IMR-90 (cell line): ENCODE measurements at regions not wholly inside any gene's neighbourhood (a gene's known extent, or its start where the extent isn't known, plus 50 kb on each side); places are given as distances from the start of the nearest gene placed in this dataset.

Source experiments
- ATAC-seq: fragments of 200-7000 bp; cut with Tn5 transposase; 2 replicates; pipeline ENCODE4 v1.9.1; 2020; ENCODE audit warnings: low read depth, mild to moderate bottlenecking, moderate library complexity
- BruUV-seq: library from RNA; stranded (reverse); fragments of 400-500 nt; replicated peaks from 2 replicates; lab custom pipeline; 2021; lab: Mats Ljungman, UMichigan
- CTCF ChIA-PET: fragments of 300-600 bp; formaldehyde crosslinking; extraction: SDS; loops from one replicate; lab custom pipeline; 2021; ENCODE audit warnings: antibody characterized with exemption; lab: Yijun Ruan, JAX
- POLR2A ChIA-PET: fragments of 300-600 bp; sonication (Branson Sonifier 250); formaldehyde crosslinking; loops from one replicate; lab custom pipeline; 2022; ENCODE audit warnings: antibody characterized with exemption; ENCODE audit not compliant: unreplicated experiment; lab: Charles Lee
- DNase-seq: peaks from one replicate; pipeline ENCODE4 v3.0.0; 2013
- H2AFZ ChIP-seq: replicated peaks from 2 replicates; pipeline ENCODE3; 2013; ENCODE audit warnings: low read length, mild to moderate bottlenecking; ENCODE audit not compliant: poor library complexity
- H2AK5ac ChIP-seq: 2 replicates; pipeline ENCODE4 v1.6.1; 2013; ENCODE audit warnings: low read depth, low read length, inconsistent platforms
- H2AK9ac ChIP-seq: replicated peaks from 2 replicates; pipeline ENCODE3; 2013; ENCODE audit warnings: mild to moderate bottlenecking, low read depth, low read length, moderate library complexity; ENCODE audit not compliant: poor library complexity
- H2BK120ac ChIP-seq: 2 replicates; pipeline ENCODE4 v1.6.1; 2013; ENCODE audit warnings: low read depth, low read length, inconsistent platforms
- H2BK15ac ChIP-seq: 3 replicates; pipeline ENCODE4 v1.6.1; 2013; ENCODE audit warnings: low read depth, low read length, inconsistent platforms
- H2BK20ac ChIP-seq: 2 replicates; pipeline ENCODE4 v1.6.1; 2013; ENCODE audit warnings: low read depth, mild to moderate bottlenecking, inconsistent platforms, low read length, moderate library complexity
- H2BK5ac ChIP-seq: 2 replicates; pipeline ENCODE4 v1.6.1; 2013; ENCODE audit warnings: mild to moderate bottlenecking, low read depth, low read length, inconsistent platforms; ENCODE audit not compliant: poor library complexity, severe bottlenecking
- H3K14ac ChIP-seq: replicated peaks from 2 replicates; pipeline ENCODE4 v1.6.1; 2013; ENCODE audit warnings: low read depth, low read length, inconsistent platforms
- H3K18ac ChIP-seq: 2 replicates; pipeline ENCODE4 v1.6.1; 2013; ENCODE audit warnings: low read depth, low read length, control low read depth
- H3K23ac ChIP-seq: 2 replicates; pipeline ENCODE4 v1.6.1; 2013; ENCODE audit warnings: low read depth, low read length, inconsistent platforms
- H3K27ac ChIP-seq: 2 replicates; pipeline ENCODE4 v1.5.1; 2013; ENCODE audit warnings: mild to moderate bottlenecking, control low read depth, low read length; ENCODE audit not compliant: insufficient read depth
- H3K27me3 ChIP-seq: 2 replicates; pipeline ENCODE4 v1.6.1; 2013; ENCODE audit warnings: low read length; ENCODE audit not compliant: control insufficient read depth, insufficient read depth
- H3K36me3 ChIP-seq: 2 replicates; pipeline ENCODE4 v1.6.1; 2013; ENCODE audit warnings: low read length, mixed read lengths; ENCODE audit not compliant: control insufficient read depth, insufficient read depth
- H3K4ac ChIP-seq: 2 replicates; pipeline ENCODE4 v1.6.1; 2013; ENCODE audit warnings: low read depth, low read length, inconsistent platforms
- H3K4me1 ChIP-seq: 2 replicates; pipeline ENCODE4 v1.6.1; 2013; ENCODE audit warnings: low read length, mixed read lengths; ENCODE audit not compliant: control insufficient read depth, insufficient read depth
- H3K4me2 ChIP-seq: 2 replicates; pipeline ENCODE4 v1.6.1; 2013; ENCODE audit warnings: low read depth, mild to moderate bottlenecking, control low read depth, low read length, moderate library complexity
- H3K4me3 ChIP-seq: 2 replicates; pipeline ENCODE4 v1.5.1; 2013; ENCODE audit warnings: low read depth, mild to moderate bottlenecking, control low read depth, low read length, moderate library complexity; ENCODE audit not compliant: insufficient read depth
- H3K56ac ChIP-seq: 2 replicates; pipeline ENCODE4 v1.6.1; 2013; ENCODE audit warnings: low read length, inconsistent platforms; ENCODE audit not compliant: insufficient read depth; ENCODE audit errors: extremely low read depth
- H3K79me1 ChIP-seq, 2 experiments: 2 replicates each; pipeline ENCODE4 v1.6.1; 2013; ENCODE audit warnings: low read length in 2 of 2, inconsistent platforms in 1 of 2, low read depth in 1 of 2
- H3K9ac ChIP-seq: 2 replicates; pipeline ENCODE4 v1.6.1; 2013; ENCODE audit warnings: low read depth, low read length, control low read depth
- H3K9me1 ChIP-seq: 2 replicates; pipeline ENCODE4 v1.6.1; 2013; ENCODE audit warnings: low read length, inconsistent platforms; ENCODE audit not compliant: insufficient read depth
- H3K9me3 ChIP-seq: 2 replicates; pipeline ENCODE4 v1.6.1; 2013; ENCODE audit warnings: low read length; ENCODE audit not compliant: control insufficient read depth, insufficient read depth
- H4K20me1 ChIP-seq: 2 replicates; pipeline ENCODE4 v1.6.1; 2013; ENCODE audit warnings: low read length, inconsistent platforms; ENCODE audit not compliant: insufficient read depth
- H4K5ac ChIP-seq: 2 replicates; pipeline ENCODE4 v1.6.1; 2013; ENCODE audit warnings: mild to moderate bottlenecking, low read depth, low read length, control low read depth
- H4K8ac ChIP-seq, 2 experiments: 2 replicates each; pipeline ENCODE4 v1.6.1; 2013; ENCODE audit warnings: low read depth in 2 of 2, low read length in 2 of 2, control low read depth in 1 of 2, inconsistent platforms in 1 of 2
- H4K91ac ChIP-seq: 2 replicates; pipeline ENCODE4 v1.6.1; 2013; ENCODE audit warnings: low read depth, low read length, inconsistent platforms; ENCODE audit not compliant: insufficient read depth
- CEBPB ChIP-seq: IDR thresholded peaks from 2 replicates; pipeline ENCODE4 v1.6.1; 2012; ENCODE audit warnings: low read depth, low read length, improper control_type of control experiment
- CHD1 ChIP-seq: IDR thresholded peaks from 2 replicates; pipeline ENCODE4 v1.6.1; 2012; ENCODE audit warnings: low read depth, low read length, improper control_type of control experiment
- MXI1 ChIP-seq: IDR thresholded peaks from 2 replicates; pipeline ENCODE4 v1.6.1; 2012; ENCODE audit warnings: low read depth, mild to moderate bottlenecking, low read length, moderate library complexity, borderline replicate concordance
- RAD21 ChIP-seq: IDR thresholded peaks from 2 replicates; pipeline ENCODE4 v1.6.1; 2012; ENCODE audit warnings: low read length, improper control_type of control experiment
- SMC3 ChIP-seq: fragments of 150-350 bp; IDR thresholded peaks from 2 replicates; pipeline ENCODE4 v1.6.1; 2016; ENCODE audit warnings: low read depth, mild to moderate bottlenecking, antibody characterized with exemption, low read length, moderate library complexity
- WGBS, 2 experiments: methylation state at CpG; one replicate each; pipeline versions ENCODE4 v1.1.5 to v1.1.7; 2013; ENCODE audit warnings: missing lambda C conversion rate in 2 of 2; ENCODE audit not compliant: insufficient read length in 1 of 2; ENCODE audit errors: extremely low coverage in 2 of 2; 5-methylcytosine and 5-hydroxymethylcytosine counted together
- dilution Hi-C: fragments of 300-500 bp; cut with HindIII; formaldehyde crosslinking; loops from one replicate; pipeline ENCODE4 v1.14.3; 2018; ENCODE audit warnings: low sequenced_read_pairs; ENCODE audit not compliant: unreplicated experiment
- in situ Hi-C: fragments of 300-500 bp; cut with MboI; formaldehyde crosslinking; loops from 3 replicates; pipeline ENCODE4 v1.14.3; 2019; ENCODE audit warnings: low sequenced_read_pairs, inconsistent platforms, mixed read lengths
- intact Hi-C: fragments of 100-400 bp; cut with micrococcal nuclease; formaldehyde crosslinking; loops from 2 replicates; pipeline ENCODE4 v1.10.0; 2022
- TF ChIP-seq, protein P1 (sequence below): conservative IDR thresholded peaks from 2 replicates; pipeline ENCODE4 v1.5.1; 2012; ENCODE audit warnings: mild to moderate bottlenecking, low read depth, low read length, improper control_type of control experiment

DNA sequence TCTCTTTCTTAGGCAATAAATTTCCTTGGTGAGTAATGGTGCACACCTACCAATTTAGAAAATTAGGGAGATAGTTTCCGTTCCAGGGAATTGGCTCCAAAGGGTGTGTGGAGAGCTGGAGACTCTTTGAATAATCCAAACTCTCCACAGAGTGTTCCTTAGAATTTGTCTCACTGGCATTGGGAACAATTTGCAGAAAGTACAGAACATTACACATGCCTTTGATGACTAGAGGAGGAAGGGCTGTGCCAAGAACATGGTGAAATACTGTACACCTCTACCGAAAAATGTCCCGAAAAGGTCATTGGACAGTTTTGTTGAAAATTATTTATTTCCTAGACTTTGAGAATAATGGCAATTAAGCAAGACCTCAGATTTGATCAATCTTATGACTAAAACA, 214.2 kb upstream of the MPDZ start:
- no peak overlapping the region for H3K4me3 ChIP-seq
- TF ChIP-seq, protein P1, sequence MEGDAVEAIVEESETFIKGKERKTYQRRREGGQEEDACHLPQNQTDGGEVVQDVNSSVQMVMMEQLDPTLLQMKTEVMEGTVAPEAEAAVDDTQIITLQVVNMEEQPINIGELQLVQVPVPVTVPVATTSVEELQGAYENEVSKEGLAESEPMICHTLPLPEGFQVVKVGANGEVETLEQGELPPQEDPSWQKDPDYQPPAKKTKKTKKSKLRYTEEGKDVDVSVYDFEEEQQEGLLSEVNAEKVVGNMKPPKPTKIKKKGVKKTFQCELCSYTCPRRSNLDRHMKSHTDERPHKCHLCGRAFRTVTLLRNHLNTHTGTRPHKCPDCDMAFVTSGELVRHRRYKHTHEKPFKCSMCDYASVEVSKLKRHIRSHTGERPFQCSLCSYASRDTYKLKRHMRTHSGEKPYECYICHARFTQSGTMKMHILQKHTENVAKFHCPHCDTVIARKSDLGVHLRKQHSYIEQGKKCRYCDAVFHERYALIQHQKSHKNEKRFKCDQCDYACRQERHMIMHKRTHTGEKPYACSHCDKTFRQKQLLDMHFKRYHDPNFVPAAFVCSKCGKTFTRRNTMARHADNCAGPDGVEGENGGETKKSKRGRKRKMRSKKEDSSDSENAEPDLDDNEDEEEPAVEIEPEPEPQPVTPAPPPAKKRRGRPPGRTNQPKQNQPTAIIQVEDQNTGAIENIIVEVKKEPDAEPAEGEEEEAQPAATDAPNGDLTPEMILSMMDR = no peak
- no peak for TF ChIP-seq MXI1
- TF ChIP-seq RAD21 = no peak
- TF ChIP-seq CHD1 = no peak
- no peak for TF ChIP-seq SMC3
- no peak for TF ChIP-seq CEBPB
- no peak overlapping the region for H3K4me2 ChIP-seq
- CTCF ChIA-PET = no interaction called here
- no peaks in the 10 kb centered on the region for H3K9me1 ChIP-seq
- no TSS peak for BruUV-seq
- no peak overlapping the region for H2BK120ac ChIP-seq
- H3K27ac ChIP-seq = no peak overlapping the region
- no peak overlapping the region for H2BK5ac ChIP-seq
- H3K23ac ChIP-seq = no peak overlapping the region
- no peak overlapping the region for H2BK20ac ChIP-seq
- intact Hi-C loops (no loop called here), dilution Hi-C loops (no loop called here), in situ Hi-C loops (no loop called here)
- no peak overlapping the region for H3K9ac ChIP-seq
- H4K8ac ChIP-seq = no peak overlapping the region
- no peaks in the 10 kb centered on the region for H3K79me1 ChIP-seq
- no peaks in the 10 kb centered on the region for H3K4me1 ChIP-seq
- no peak overlapping the region for H2BK15ac ChIP-seq
- H4K20me1 ChIP-seq = no peaks in the 10 kb centered on the region
- ATAC-seq (no peak), DNase-seq (no peak)
- no CpG with 5 or more reads among the region's 3 CpGs for WGBS, 2 experiments
- H2AFZ ChIP-seq = no peak overlapping the region
- POLR2A ChIA-PET = interaction anchor here (0.6 kb wide), 1 partner anchor 111 kb away, joined by 3 read pairs; no protein-coding TSS in a partner anchor
- H3K36me3 ChIP-seq = no peaks in the 10 kb centered on the region
- no peaks in the 10 kb centered on the region for H3K27me3 ChIP-seq
- no peak overlapping the region for H4K91ac ChIP-seq
- no peak overlapping the region for H2AK9ac ChIP-seq
- no peak overlapping the region for H3K18ac ChIP-seq
- H3K9me3 ChIP-seq = no peaks in the 10 kb centered on the region
- H2AK5ac ChIP-seq = no peak overlapping the region
- H4K5ac ChIP-seq = no peak overlapping the region
- H3K56ac ChIP-seq = no peak overlapping the region
- no peak overlapping the region for H3K14ac ChIP-seq
- H3K4ac ChIP-seq = no peak overlapping the region
